SK-N-SH treated with all-trans-retinoic acid at 6 μM for 48 hours (cell line): ENCODE measurements at regions not wholly inside any gene's neighbourhood (a gene's known extent, or its start where the extent isn't known, plus 50 kb on each side); places are given as distances from the start of the nearest gene placed in this dataset.

ENCODE experiments used
- ATAC-seq: fragments of 200-7000 bp; cut with Tn5 transposase; 3 replicates; pipeline ENCODE4 v1.9.1; 2020; ENCODE audit warnings: mild to moderate bottlenecking, moderate library complexity
- ARNTL ChIP-seq: fragments of 450-650 bp; formaldehyde crosslinking; IDR thresholded peaks from 2 replicates; pipeline ENCODE4 v1.5.0; 2020; ENCODE audit warnings: low read depth, mild to moderate bottlenecking, moderate library complexity, borderline replicate concordance
- BACH2 ChIP-seq: fragments of 250-450 bp; sonication (Bioruptor Pico); IDR thresholded peaks from 2 replicates; pipeline ENCODE4 v1.9.0; 2021; ENCODE audit warnings: mild to moderate bottlenecking, borderline replicate concordance
- CREB5 ChIP-seq: fragments of 250-450 bp; sonication (Bioruptor Pico); IDR thresholded peaks from 2 replicates; pipeline ENCODE4 v1.5.1; 2020; ENCODE audit warnings: low read depth, mild to moderate bottlenecking, moderate library complexity
- CSDC2 ChIP-seq: fragments of 250-450 bp; sonication (Bioruptor Pico); IDR thresholded peaks from 2 replicates; pipeline ENCODE4 v1.5.0; 2020; ENCODE audit warnings: mild to moderate bottlenecking, moderate library complexity
- CSRNP3 ChIP-seq: fragments of 250-450 bp; sonication (Bioruptor Pico); IDR thresholded peaks from 2 replicates; pipeline ENCODE4 v1.5.1; 2021; ENCODE audit warnings: mild to moderate bottlenecking, moderate library complexity
- ESRRG ChIP-seq: fragments of 250-450 bp; sonication (Bioruptor Pico); IDR thresholded peaks from 2 replicates; pipeline ENCODE4 v1.6.1; 2021; ENCODE audit warnings: mild to moderate bottlenecking
- GLIS3 ChIP-seq: fragments of 250-450 bp; sonication (Bioruptor Pico); IDR thresholded peaks from 2 replicates; pipeline ENCODE4 v1.5.0; 2020; ENCODE audit warnings: mild to moderate bottlenecking, moderate library complexity
- ISL1 ChIP-seq: fragments of 250-450 bp; sonication (Bioruptor Pico); IDR thresholded peaks from 2 replicates; pipeline ENCODE4 v2.1.2; 2022; ENCODE audit warnings: mild to moderate bottlenecking, moderate library complexity
- OSR1 ChIP-seq: fragments of 250-450 bp; sonication (Bioruptor Pico); IDR thresholded peaks from 2 replicates; pipeline ENCODE4 v1.8.0; 2022; ENCODE audit warnings: moderate library complexity, mild to moderate bottlenecking, inconsistent platforms
- POU6F1 ChIP-seq: fragments of 250-450 bp; sonication (Bioruptor Pico); IDR thresholded peaks from 2 replicates; pipeline ENCODE4 v1.8.0; 2021; ENCODE audit warnings: low read depth, mild to moderate bottlenecking, moderate library complexity, borderline replicate concordance
- PPARA ChIP-seq: fragments of 250-450 bp; sonication (Bioruptor Pico); IDR thresholded peaks from 2 replicates; pipeline ENCODE4 v1.5.0; 2020; ENCODE audit warnings: mild to moderate bottlenecking, borderline replicate concordance
- RARB ChIP-seq: fragments of 250-450 bp; sonication (Bioruptor Pico); IDR thresholded peaks from 2 replicates; pipeline ENCODE4 v1.8.0; 2021; ENCODE audit warnings: mild to moderate bottlenecking, moderate library complexity
- SNAI2 ChIP-seq: fragments of 250-450 bp; sonication (Bioruptor Pico); IDR thresholded peaks from 2 replicates; pipeline ENCODE4 v1.5.0; 2020; ENCODE audit warnings: mild to moderate bottlenecking, moderate library complexity
- TCF4 ChIP-seq: fragments of 250-450 bp; sonication (Bioruptor Pico); IDR thresholded peaks from 2 replicates; pipeline ENCODE4 v1.8.0; 2021; ENCODE audit warnings: mild to moderate bottlenecking, moderate library complexity, borderline replicate concordance
- TOX ChIP-seq: fragments of 250-450 bp; sonication (Bioruptor Pico); IDR thresholded peaks from 2 replicates; pipeline ENCODE4 v1.8.0; 2021; ENCODE audit warnings: mild to moderate bottlenecking, moderate library complexity, borderline replicate concordance
- ZFP3 ChIP-seq: fragments of 250-450 bp; sonication (Bioruptor Pico); IDR thresholded peaks from 2 replicates; pipeline ENCODE4 v1.5.0; 2020; ENCODE audit warnings: mild to moderate bottlenecking, moderate library complexity
- ZFP30 ChIP-seq: fragments of 450-650 bp; formaldehyde crosslinking; IDR thresholded peaks from 2 replicates; pipeline ENCODE4 v1.5.0; 2022; ENCODE audit warnings: mild to moderate bottlenecking, moderate library complexity
- ZNF565 ChIP-seq: fragments of 450-650 bp; formaldehyde crosslinking; conservative IDR thresholded peaks from 2 replicates; pipeline ENCODE4 v1.5.0; 2020; ENCODE audit warnings: low read depth, mild to moderate bottlenecking, moderate library complexity
- ZNF70 ChIP-seq: fragments of 450-650 bp; formaldehyde crosslinking; IDR thresholded peaks from 2 replicates; pipeline ENCODE4 v1.5.0; 2020; ENCODE audit warnings: mild to moderate bottlenecking, moderate library complexity
- ZNF8 ChIP-seq: fragments of 450-650 bp; formaldehyde crosslinking; IDR thresholded peaks from 2 replicates; pipeline ENCODE4 v1.5.0; 2020; ENCODE audit warnings: mild to moderate bottlenecking, moderate library complexity
- TF ChIP-seq, protein P1 (sequence below): fragments of 250-450 bp; sonication (Bioruptor Pico); IDR thresholded peaks from 2 replicates; pipeline ENCODE4 v1.5.0; 2020; ENCODE audit warnings: mild to moderate bottlenecking, moderate library complexity
- TF ChIP-seq, protein P2 (sequence below): fragments of 250-450 bp; sonication (Bioruptor Pico); IDR thresholded peaks from 2 replicates; pipeline ENCODE4 v1.8.0; 2020; ENCODE audit warnings: mild to moderate bottlenecking, moderate library complexity, borderline replicate concordance

DNA sequence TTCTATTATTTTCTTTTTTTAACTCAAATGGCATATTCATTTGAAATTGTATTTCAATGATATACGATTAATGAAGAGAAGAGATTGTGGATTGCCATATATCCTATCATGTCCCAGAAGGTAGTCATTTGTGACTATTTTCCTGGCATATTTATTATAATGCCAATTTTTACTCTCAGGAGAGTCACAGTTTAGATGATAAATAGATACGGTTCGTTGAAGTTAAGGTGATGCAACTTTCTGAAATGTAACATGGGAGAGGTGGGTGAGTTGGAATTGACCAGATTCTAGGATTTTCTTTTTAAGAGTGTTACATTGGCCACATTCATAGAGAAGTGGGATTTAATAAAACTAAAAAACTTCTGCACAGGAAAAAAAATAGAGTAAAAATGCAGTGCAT, 1138.5 kb downstream of the NCAM2 start:
- TF ChIP-seq RARB (no peak), ZNF565 (CRISPR knock-in tag) (no peak), TCF4 (CRISPR knock-in tag) (no peak), GLIS3 (CRISPR knock-in tag) (no peak), ESRRG (no peak), ISL1 (CRISPR knock-in tag) (no peak), POU6F1 (CRISPR knock-in tag) (no peak), CSDC2 (CRISPR knock-in tag) (no peak), SNAI2 (no peak), OSR1 (CRISPR knock-in tag) (no peak), CSRNP3 (no peak), CREB5 (CRISPR knock-in tag) (no peak), ZNF8 (CRISPR knock-in tag) (no peak), PPARA (CRISPR knock-in tag) (no peak), ZNF70 (CRISPR knock-in tag) (no peak), TOX (no peak)
- TF ChIP-seq, protein P1, sequence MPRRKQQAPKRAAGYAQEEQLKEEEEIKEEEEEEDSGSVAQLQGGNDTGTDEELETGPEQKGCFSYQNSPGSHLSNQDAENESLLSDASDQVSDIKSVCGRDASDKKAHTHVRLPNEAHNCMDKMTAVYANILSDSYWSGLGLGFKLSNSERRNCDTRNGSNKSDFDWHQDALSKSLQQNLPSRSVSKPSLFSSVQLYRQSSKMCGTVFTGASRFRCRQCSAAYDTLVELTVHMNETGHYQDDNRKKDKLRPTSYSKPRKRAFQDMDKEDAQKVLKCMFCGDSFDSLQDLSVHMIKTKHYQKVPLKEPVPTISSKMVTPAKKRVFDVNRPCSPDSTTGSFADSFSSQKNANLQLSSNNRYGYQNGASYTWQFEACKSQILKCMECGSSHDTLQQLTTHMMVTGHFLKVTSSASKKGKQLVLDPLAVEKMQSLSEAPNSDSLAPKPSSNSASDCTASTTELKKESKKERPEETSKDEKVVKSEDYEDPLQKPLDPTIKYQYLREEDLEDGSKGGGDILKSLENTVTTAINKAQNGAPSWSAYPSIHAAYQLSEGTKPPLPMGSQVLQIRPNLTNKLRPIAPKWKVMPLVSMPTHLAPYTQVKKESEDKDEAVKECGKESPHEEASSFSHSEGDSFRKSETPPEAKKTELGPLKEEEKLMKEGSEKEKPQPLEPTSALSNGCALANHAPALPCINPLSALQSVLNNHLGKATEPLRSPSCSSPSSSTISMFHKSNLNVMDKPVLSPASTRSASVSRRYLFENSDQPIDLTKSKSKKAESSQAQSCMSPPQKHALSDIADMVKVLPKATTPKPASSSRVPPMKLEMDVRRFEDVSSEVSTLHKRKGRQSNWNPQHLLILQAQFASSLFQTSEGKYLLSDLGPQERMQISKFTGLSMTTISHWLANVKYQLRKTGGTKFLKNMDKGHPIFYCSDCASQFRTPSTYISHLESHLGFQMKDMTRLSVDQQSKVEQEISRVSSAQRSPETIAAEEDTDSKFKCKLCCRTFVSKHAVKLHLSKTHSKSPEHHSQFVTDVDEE (CRISPR knock-in tag), result no peak
- ATAC-seq, result no peak

- TF ChIP-seq GLIS3 (CRISPR knock-in tag) (no peak), ESRRG (no peak), OSR1 (CRISPR knock-in tag) (no peak), ISL1 (CRISPR knock-in tag) (no peak), ARNTL (CRISPR knock-in tag) (no peak), PPARA (CRISPR knock-in tag) (no peak), ZNF8 (CRISPR knock-in tag) (no peak), CSDC2 (CRISPR knock-in tag) (no peak), ZNF70 (CRISPR knock-in tag) (no peak), SNAI2 (no peak), BACH2 (CRISPR knock-in tag) (no peak), ZFP3 (CRISPR knock-in tag) (no peak), RARB (no peak), ZFP30 (CRISPR knock-in tag) (no peak), TCF4 (CRISPR knock-in tag) (no peak), TOX (no peak)
- TF ChIP-seq, protein P1 (CRISPR knock-in tag), result no peak
- TF ChIP-seq, protein P2, sequence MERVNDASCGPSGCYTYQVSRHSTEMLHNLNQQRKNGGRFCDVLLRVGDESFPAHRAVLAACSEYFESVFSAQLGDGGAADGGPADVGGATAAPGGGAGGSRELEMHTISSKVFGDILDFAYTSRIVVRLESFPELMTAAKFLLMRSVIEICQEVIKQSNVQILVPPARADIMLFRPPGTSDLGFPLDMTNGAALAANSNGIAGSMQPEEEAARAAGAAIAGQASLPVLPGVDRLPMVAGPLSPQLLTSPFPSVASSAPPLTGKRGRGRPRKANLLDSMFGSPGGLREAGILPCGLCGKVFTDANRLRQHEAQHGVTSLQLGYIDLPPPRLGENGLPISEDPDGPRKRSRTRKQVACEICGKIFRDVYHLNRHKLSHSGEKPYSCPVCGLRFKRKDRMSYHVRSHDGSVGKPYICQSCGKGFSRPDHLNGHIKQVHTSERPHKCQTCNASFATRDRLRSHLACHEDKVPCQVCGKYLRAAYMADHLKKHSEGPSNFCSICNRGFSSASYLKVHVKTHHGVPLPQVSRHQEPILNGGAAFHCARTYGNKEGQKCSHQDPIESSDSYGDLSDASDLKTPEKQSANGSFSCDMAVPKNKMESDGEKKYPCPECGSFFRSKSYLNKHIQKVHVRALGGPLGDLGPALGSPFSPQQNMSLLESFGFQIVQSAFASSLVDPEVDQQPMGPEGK (CRISPR knock-in tag), result no peak
- TF ChIP-seq, all 23 proteins: peak for 0
- ATAC-seq, result no peak
Observed at GRCh38 chr21:22138297-22139016, 1140.2 kb downstream of the NCAM2 start.
